GM11168 (cell line): ENCODE measurements at regions not wholly inside any gene's neighbourhood (a gene's known extent, or its start where the extent isn't known, plus 50 kb on each side); places are given as distances from the start of the nearest gene placed in this dataset.

Source experiments
- in situ Hi-C: fragments of 300-500 bp; cut with MboI; formaldehyde crosslinking; loops from one replicate; pipeline ENCODE4 v1.12.0; 2022; ENCODE audit warnings: low sequenced_read_pairs; ENCODE audit not compliant: unreplicated experiment

DNA sequence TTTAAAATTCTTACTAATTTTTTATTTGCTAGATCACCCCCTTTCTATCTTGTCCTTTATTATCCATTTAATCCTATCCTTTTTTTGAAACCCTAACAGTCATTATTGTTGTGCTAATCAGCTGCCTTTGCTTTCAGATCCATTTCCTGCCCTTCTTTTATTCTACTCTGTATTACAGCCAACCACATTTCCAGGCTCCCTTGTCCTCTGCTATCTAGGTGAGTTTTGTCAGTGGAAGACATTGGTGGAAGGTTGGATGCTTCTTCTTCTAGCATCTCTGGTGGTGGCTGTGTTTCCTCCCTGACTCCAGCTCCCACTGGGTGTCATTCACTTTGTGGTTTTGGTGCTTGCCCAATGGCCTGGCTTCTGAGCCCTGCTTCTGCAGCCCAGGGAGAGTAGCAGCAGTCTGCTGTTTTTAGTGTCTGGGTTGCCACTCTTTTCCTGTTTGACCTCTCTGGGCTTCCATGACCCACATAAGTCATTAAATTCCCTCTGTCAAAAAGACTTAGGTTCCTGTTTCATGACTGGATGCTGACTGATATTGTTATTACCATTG, 225.2 kb upstream of the PGRMC2 start:
- in situ Hi-C loops = no loop called here

DNA sequence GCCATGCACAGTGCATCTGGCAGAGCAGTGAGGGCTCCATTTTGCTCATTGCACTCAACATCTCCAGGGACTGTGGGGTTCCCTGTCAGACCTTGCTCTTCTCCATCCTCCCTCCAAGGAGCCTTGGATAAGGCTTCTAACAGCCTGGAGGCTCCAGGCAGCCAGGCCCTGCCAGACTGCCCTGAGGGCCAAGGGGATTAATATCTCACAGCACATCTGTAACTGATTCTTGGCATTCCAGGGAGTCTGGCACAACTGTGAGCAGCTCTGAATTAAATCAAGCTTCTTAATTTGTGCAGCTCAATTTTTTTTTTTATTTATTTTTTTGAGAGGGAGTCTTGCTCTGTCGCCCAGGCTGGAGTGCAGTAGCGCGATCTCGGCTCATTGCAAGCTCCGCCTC, 224.5 kb upstream of the PGRMC2 start:
- in situ Hi-C loops = no loop called here

DNA sequence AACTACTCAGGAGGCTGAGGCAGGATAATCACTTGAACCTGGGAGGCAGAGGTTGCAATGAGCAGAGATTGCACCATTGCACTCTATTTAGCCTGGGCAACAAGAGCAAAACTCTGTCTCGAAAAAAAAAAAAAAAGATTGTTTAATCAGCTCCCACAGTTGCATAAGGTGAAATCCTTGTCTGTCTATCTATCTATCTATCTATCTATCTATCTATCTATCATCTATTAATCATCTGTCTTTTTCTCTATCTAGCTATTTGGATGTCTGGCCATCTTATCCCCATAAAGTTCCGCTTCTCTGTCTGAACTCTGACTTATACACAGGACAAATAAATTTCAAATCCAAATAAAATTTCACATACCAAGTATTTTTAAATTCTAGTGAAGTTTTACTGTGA, 223.2 kb upstream of the PGRMC2 start:
- in situ Hi-C loops = no loop called here

DNA sequence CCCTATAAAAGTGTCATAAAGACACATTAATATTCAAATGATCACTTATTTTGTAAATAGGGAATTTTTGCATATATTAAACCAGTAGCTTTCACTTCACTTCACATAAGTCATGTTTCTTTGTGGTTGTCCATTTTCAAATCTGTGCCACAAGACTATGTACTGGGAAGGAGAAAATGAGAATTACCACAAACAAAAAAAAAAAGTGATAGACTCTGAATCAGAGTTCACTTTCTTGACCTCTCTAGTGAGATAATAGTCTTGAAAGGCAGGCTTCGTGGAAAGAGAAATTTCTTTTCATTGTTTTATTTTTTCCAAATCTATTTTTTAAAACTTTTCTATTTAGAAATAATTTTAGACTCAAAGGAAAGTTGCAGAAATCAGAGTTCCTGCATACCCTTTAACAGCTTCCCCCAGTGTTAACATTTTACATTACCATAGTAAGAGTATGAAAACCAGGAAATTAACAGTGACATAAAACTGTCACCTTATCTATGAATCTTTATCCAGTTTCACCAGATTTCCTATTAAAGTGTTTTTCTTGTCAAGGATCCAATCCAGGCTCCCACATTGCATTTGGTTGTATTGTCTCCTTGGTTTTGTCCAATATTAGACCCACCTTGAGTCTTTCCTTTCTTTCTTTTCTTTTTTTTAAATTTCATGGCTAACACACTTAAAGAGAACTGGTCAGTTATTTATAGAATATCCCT, 215.4 kb upstream of the PGRMC2 start:
- in situ Hi-C loops = no loop called here

DNA sequence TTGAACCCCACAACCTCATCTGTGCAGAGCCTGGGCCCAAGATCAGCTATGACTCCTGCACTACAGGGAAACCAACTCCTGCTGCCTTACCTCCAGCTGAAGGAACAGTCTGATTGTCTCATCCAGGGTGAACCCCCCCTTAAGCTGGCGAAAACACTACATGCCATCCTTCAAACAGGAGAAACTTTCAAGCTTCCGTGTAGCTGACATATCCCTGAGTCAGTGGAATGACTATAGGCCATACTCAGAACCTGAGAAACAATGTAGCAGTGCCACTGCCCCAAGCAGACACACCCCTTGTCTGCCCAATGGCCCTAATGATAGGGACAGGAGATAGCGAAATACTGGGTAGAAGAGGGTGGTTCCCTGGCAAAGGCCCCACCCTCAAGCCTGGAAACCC, 213.6 kb upstream of the PGRMC2 start:
- in situ Hi-C loops = no loop called here

DNA sequence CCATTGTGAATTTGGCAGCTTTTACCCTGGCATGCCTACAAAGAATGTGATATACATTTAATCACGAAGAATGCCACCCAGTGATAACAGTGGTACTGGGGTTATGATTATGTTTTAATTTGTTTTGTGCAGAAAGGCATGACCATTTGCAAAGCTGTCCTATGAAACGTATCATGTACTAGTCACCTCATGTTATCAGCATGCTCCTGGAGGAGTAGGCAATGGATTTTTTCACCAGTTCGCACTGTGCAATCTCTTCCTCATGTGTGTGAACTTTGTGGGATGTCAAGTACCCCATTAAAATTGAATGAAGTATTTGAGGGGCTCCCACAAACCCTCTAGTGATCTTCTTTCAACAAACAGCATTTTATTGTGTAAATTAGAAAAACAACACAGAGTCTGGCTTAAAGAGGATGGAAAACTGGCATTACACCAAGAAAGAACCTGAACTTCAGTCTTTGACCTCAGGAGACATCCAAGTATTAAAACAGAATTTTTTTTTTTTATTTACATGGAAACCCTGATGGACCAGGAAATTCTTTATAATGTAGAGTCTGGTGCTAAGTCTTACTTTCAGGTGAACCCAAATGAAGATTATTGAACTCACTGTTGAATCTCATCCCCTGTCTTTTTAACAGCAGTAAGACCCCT, 200.6 kb upstream of the PGRMC2 start:
- in situ Hi-C loops = no loop called here

DNA sequence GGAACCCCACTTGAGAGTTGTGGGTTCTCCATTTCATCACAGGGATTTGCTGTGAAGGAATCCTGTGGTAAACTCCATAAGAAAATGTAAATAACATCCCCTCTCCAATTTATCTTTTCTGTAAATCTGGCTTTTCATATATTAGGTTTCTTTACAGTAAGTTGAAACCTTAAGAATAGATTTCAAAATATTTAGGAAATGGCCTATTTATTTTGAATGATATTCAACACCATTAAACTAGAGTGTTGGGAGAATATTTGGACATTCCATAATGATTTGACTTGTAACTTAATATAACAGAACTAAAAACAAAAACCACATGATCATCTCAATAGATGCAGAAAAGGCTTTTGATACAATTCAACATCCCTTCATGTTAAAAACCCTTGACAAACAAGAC, 197.3 kb upstream of the PGRMC2 start:
- in situ Hi-C loops = no loop called here

DNA sequence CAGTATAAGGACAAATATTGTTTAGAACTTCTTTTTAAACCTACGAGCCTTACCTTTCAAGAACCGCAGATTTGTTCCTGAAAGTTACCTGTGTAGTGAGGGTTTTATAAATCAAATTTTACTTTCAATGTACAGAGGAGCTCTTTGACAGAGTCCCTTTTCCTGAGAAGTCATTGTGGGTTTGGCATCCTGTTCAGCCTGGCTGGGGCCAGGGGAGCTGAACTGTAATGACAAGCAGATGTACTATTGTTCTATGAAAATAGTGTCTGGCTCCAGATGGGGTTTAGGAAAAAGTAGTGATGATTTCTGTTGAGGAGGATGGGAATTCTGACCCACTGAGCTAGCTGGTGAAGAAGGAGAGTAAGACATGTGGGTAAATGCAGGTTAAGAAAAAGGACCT, 196.2 kb upstream of the PGRMC2 start:
- in situ Hi-C loops = no loop called here

DNA sequence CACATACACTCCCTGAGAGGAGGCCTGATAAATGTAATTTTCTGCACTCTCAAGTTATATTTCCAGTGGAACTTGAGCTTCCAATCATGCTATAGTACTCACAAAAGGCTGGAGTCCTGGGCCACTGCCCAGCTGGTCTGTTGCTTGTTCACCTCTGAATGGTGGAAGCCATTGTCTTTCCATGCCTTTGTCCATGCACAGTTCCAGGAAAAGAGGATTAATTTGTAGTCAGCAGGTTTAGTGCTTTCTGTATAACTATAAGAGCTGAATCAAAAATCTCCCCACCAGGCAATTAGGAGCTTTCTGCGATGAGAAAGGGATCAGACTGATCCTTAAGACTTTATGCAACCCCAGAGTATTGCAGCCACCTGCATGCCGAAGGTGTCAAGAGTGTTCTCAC, 195.4 kb upstream of the PGRMC2 start:
- in situ Hi-C loops = no loop called here

DNA sequence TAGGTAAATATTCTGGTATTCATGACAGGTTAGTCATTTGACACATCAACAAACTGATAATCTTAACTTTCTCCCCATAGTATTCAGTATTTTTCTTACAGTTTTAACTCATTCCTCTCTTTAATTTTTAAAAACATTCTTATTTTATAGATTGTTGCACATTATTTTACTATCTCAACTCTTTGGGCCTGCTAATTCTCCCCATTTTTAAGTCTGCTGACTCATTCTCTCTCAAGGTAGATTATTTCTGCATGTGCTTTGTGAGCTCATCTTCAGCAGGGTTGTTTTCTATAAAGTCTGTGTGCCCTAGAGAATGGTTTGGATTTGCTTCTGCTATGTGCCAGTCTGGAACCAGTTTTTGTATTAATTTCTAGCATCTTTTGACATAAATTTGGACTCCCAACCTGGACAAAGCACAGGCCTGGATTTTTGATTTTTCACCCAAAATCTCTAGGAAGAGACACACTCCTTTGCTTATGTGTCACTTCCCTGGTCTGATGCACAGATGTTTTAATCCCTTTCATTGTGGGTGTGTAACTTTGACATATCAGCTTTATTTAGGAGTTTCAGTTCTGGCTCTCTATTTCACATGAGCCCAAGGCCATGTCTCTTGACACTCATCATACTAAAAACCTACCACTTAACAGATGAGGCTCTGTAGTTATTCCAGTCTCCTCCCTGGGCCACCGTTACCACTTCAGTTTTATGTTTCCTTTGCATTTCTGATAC, 194.3 kb upstream of the PGRMC2 start:
- in situ Hi-C loops = no loop called here

DNA sequence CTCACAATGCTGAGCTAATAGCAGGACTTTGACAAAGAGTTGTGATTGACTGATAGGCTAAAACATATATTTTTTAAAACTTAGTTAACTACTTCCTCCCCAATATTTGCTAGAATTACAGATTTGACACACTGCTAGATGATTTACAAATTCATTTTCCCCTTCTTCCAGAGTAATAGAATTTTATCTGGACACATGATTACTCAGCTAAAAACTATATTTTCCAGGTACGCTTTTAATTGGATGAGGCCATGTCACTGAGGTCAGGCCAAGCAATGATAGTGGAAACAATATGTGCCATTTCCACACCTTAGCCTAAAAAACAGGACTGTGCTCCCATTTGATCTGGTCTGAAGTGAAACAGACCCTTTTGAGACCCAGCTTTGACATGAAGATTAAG, 193.3 kb upstream of the PGRMC2 start:
- in situ Hi-C loops = no loop called here

DNA sequence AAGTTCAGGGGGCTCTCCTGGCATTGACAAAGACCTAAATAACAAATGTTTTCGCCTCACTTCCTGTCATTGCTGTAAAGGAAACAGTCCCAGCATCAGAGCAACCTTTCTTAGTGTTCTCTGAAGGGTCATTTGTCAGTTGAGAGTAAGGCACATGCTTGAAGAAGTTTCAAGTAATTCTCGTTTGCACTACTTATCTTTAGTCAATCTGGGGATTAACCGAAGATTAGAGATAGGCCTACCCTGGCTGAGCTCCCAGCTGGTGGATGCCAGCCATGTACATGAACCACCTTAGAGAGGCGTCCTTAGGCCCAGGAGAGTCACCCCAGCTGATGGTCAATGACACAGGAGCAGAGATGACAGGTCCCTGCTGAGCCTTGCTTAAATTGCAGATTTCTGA, 189.9 kb upstream of the PGRMC2 start:
- in situ Hi-C loops = no loop called here

DNA sequence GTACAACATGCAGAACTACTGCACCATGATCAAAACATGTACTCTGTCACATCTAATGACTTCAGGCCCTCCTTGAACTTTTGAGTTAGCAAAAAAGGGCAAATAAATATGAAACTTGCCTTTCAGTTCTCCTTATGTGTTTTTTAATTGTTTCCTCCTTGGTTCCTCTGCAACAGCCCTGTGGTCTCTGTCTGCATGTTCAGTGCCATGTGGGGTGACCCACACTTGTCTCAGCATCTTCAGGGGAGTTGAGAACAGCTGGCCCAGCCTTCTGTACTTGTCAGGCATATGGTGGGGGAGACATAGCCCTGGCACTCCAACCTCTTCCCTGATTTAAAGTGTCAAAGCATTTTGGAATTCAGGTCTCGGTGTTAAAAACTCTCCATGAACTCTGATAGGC, 188.0 kb upstream of the PGRMC2 start:
- in situ Hi-C loops = no loop called here

DNA sequence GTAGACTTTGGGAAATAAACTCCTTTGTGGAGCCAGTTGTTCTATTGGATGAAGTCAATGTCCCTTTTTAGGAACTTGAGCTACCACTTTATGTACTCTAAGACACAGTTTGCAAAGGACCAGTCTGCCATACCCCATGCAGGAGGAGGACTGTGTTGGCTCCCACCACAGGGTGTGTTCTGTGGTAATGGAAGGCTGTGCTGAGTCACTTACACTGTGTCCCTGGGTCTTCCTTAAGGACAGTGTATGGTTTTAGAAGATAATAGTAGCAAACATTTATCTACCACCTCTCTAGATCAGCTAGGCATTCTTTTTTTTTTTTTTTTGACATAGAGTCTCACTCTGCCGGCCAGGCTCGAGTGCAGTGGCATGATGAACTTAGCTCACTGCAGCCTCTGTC, 184.0 kb upstream of the PGRMC2 start:
- in situ Hi-C loops = no loop called here

DNA sequence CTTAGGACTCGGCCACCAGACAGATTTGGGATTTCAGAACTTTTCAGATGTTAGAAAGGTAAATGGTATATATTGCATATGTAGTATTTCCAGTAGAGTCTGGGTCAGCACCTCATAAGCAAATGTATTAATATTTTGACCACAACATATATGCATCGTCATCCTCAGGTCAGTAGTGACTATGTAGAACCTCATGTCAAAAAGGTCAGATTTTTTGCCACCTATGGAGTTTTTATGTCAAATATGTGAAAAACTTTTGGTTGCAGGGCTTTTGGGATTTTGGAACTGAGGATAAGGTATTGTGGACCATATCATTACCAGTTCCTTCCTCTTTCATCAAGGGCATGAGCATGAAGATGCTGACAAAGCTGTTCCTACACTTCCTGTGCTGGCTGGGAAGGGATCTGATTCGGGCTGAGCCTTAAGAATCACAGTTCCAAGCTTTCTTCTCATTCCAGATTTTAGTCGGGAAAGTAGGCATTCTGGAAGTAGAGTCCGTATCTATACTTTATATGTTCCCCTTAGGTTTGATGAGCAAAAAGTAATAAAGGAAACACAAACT, 183.0 kb upstream of the PGRMC2 start:
- in situ Hi-C loops = no loop called here

DNA sequence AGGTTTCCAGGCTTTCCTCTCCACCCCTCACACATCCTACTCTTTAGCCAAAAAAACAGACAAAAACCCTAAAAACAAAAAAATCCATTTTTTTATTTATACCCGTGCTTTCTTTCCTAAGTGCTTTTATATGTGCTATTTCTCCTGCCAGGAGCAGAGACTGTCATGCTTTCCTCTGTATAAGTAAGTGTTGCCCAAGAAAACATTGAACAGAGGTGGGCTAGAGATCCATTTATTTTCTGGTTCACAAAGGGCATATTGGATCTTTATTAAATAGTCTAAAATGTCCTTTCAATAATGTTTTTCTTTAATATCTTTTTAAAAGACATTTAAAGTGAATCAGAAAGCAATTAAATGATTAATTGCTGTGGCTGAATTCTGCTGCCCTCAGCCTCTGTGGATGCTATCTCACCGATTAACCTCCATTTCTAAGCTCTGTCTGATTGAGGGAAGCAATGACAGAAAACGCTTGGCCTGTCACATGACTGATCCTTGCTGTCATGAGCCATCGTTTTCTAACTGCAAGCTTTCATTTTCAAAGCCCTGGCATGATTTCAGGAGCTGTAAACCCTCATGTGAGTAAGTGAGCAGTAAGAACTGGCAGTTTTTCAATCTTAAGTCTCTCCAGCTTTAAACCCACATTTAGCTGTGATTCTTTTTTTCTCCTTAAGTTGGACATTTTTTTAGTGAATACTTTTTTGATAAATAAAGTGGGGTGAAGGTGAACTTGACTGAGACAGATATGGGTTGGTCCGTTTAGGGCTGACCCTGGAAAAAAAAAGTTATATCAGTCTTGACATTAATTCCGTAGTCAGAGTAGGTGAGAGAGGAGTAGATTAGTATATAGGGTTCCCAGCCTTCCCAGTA, 180.7 kb upstream of the PGRMC2 start:
- in situ Hi-C loops = no loop called here

DNA sequence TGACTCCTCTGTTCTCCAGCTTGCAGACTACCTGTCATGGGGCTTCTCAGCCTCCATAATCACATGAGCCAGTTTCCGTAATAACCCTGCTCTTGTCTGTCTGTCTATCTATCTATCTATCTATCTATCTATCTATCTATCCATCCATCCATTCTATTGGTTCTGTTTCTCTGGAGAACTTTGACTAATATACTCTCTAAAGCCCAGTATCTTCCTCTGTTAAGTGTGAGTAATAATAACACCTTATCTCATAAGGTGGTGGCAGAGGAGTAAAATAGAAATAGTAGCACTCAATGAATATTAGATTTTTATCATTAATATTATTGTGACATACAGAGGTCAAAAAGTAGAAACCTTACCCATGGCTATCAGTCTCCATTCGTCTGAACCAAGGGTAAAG, 177.9 kb upstream of the PGRMC2 start:
- in situ Hi-C loops = no loop called here

DNA sequence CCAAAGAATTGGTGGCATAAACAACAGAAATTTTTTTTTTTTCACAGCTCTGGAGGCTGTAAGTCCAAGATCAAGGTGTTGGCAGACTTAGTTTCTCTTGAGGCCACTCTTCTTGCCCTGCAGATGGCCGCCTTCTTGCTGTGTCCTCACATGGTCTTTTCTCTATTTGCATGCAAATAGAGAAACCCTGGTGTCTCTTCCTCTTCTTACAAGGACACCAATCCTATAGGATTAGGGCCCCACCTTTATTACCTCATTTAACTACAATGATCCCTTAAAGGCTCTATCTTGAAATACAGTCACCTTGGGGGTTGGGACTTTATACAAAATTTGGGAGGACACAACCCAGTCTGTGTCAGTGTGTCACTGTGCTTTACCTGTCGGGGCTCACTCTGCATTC, 175.4 kb upstream of the PGRMC2 start:
- in situ Hi-C loops = no loop called here

DNA sequence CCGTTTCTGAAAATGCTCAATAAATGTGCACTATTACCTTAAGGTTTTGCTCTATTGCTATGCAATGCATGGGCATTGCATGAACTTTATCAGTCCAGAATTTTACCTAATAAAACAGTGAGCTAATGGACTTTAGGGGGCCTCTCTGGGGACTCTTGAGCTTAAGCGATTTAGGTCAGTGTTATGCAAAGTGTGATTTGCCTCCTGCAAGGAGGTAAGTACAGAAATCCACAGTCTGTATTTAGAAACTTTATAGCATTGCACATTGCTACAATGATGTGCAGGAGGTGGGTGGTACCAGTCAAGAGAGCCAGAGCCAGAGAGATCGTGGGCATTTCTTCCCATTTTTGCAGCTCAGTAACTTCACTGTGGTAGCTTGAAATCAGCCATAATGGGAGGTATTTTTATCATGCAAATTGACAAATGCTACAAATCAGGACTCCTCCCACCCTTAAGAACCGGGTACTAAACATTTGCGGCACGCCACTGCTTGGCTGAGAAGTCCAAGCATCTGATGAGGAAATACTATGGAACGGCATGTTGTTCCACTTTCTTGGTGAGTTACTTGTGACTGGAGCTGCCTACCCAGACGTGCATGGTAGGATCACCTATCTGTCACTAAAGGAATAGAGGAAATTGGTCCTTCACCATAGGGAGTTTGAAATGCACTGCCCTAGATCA, 174.6 kb upstream of the PGRMC2 start:
- in situ Hi-C loops = no loop called here
